A549 (cell line): ENCODE measurements at regions not wholly inside any gene's neighbourhood (a gene's known extent, or its start where the extent isn't known, plus 50 kb on each side); places are given as distances from the start of the nearest gene placed in this dataset.
A peak's percentile ranks its signal among the peaks of the same experiment; 100 is the strongest.

Source experiments
- ATAC-seq, 2 experiments: fragments of 200-7000 bp in 1 of 2; fragments of >200 bp in 1 of 2; cut with Nextera tagmentation in 1 of 2; cut with Tn5 transposase in 1 of 2; 3 replicates each; pipeline versions ENCODE4 v1.8.0 to v1.9.1; 2018 to 2020; ENCODE audit warnings: mild to moderate bottlenecking in 1 of 2, moderate library complexity in 1 of 2
- CTCF ChIA-PET: fragments of 300-600 bp; sonication (Branson Sonifier 250); formaldehyde crosslinking; extraction: SDS; loops from one replicate; lab custom pipeline; 2021; ENCODE audit warnings: antibody characterized with exemption, inconsistent platforms; lab: Yijun Ruan, JAX
- POLR2A ChIA-PET: fragments of 350-600 bp; formaldehyde crosslinking; extraction: SDS; loops from one replicate; lab custom pipeline; 2021; ENCODE audit warnings: antibody characterized with exemption, inconsistent platforms; lab: Yijun Ruan, JAX
- DNase-seq, 2 experiments: peaks; one replicate each; pipeline versions ENCODE4 v3.0.0 to v3.0.0-alpha.2; 2011 to 2016; ENCODE audit warnings: low read depth in 1 of 2, low spot score in 1 of 2
- FAIRE-seq: peaks from 2 replicates; lab custom pipeline; 2011; peaks lifted over from hg19 to GRCh38; lab: Jason Lieb, UNC
- H3K27ac ChIP-seq, 2 experiments: fragments of >200 bp; sonication (Bioruptor Twin); formaldehyde crosslinking; 3 replicates each; pipeline ENCODE4 v1.5.1; 2016 to 2017
- H3K4me1 ChIP-seq: fragments of >200 bp; sonication (Bioruptor Twin); formaldehyde crosslinking; 3 replicates; pipeline ENCODE4 v1.6.1; 2016
- H3K4me2 ChIP-seq: fragments of >200 bp; sonication (Bioruptor Twin); formaldehyde crosslinking; 3 replicates; pipeline ENCODE4 v1.6.1; 2016
- H3K4me3 ChIP-seq: fragments of >200 bp; sonication (Bioruptor Twin); formaldehyde crosslinking; 3 replicates; pipeline ENCODE4 v1.5.1; 2016
- H3K9me3 ChIP-seq: fragments of >200 bp; sonication (Bioruptor Twin); formaldehyde crosslinking; 3 replicates; pipeline ENCODE4 v1.6.1; 2016
- CBX8 ChIP-seq: fragments of 200-600 bp; sonication (generic); IDR thresholded peaks from 2 replicates; pipeline ENCODE4 v1.6.1; 2016
- CEBPB ChIP-seq, 2 experiments: fragments of >200 bp in 1 of 2; sonication (Bioruptor Twin) in 1 of 2; formaldehyde crosslinking in 1 of 2; IDR thresholded peaks; 2 replicates each; pipeline ENCODE4 v1.6.1; 2012 to 2016
- CHD2 ChIP-seq: fragments of 150-350 bp; IDR thresholded peaks from 2 replicates; pipeline ENCODE4 v1.6.1; 2014; ENCODE audit warnings: low read length; ENCODE audit not compliant: partially characterized antibody
- EHF ChIP-seq: fragments of 250-450 bp; sonication (Bioruptor Pico); IDR thresholded peaks from 2 replicates; pipeline ENCODE4 v1.5.0; 2020; ENCODE audit warnings: mild to moderate bottlenecking
- ESRRA ChIP-seq: fragments of 150-350 bp; IDR thresholded peaks from 2 replicates; pipeline ENCODE4 v1.6.1; 2014; ENCODE audit warnings: mild to moderate bottlenecking, low read length, borderline replicate concordance
- FOXS1 ChIP-seq: fragments of 250-450 bp; sonication (Bioruptor Pico); IDR thresholded peaks from 2 replicates; pipeline ENCODE4 v1.5.0; 2020; ENCODE audit warnings: mild to moderate bottlenecking, moderate library complexity
- GATA3 ChIP-seq: IDR thresholded peaks from 2 replicates; pipeline ENCODE4 v1.6.1; 2012; ENCODE audit warnings: borderline replicate concordance
- HDAC2 ChIP-seq: fragments of 200-600 bp; sonication (generic); IDR thresholded peaks from 2 replicates; pipeline ENCODE4 v1.6.1; 2016
- HOXA7 ChIP-seq: fragments of 250-450 bp; sonication (Bioruptor Pico); IDR thresholded peaks from 2 replicates; pipeline ENCODE4 v1.5.0; 2020; ENCODE audit warnings: mild to moderate bottlenecking, moderate library complexity
- JUNB ChIP-seq: fragments of >200 bp; sonication (Bioruptor Twin); formaldehyde crosslinking; IDR thresholded peaks from 2 replicates; pipeline ENCODE4 v1.6.1; 2016
- KDM1A ChIP-seq: fragments of 200-600 bp; sonication (generic); IDR thresholded peaks from 2 replicates; pipeline ENCODE4 v1.6.1; 2016; ENCODE audit warnings: low read depth, mild to moderate bottlenecking
- MAFK ChIP-seq: fragments of 450-650 bp; IDR thresholded peaks from 2 replicates; pipeline ENCODE4 v1.6.1; 2014; ENCODE audit not compliant: partially characterized antibody
- MAZ ChIP-seq: fragments of 150-350 bp; IDR thresholded peaks from 2 replicates; pipeline ENCODE4 v1.6.1; 2014; ENCODE audit warnings: antibody characterized with exemption, low read depth, low read length, borderline replicate concordance
- MYC ChIP-seq: IDR thresholded peaks from 2 replicates; pipeline ENCODE4 v1.6.1; 2012; ENCODE audit warnings: mild to moderate bottlenecking, inconsistent platforms, low read length, improper control_type of control experiment, borderline replicate concordance
- NFE2L2 ChIP-seq: fragments of 150-350 bp; conservative IDR thresholded peaks from 2 replicates; pipeline ENCODE4 v1.6.1; 2014; ENCODE audit warnings: low read length
- NPAS2 ChIP-seq: fragments of 250-450 bp; sonication (Bioruptor Pico); IDR thresholded peaks from 2 replicates; pipeline ENCODE4 v1.8.0; 2022; ENCODE audit warnings: mild to moderate bottlenecking, moderate library complexity, borderline replicate concordance
- NR3C1 ChIP-seq: fragments of >200 bp; sonication (Bioruptor Twin); formaldehyde crosslinking; IDR thresholded peaks from 3 replicates; pipeline ENCODE4 v1.6.1; 2017
- PHF8 ChIP-seq: fragments of 200-600 bp; sonication (generic); IDR thresholded peaks from 2 replicates; pipeline ENCODE4 v1.6.1; 2016; ENCODE audit warnings: low read depth, mild to moderate bottlenecking, antibody characterized with exemption, moderate library complexity, borderline replicate concordance
- RCOR1 ChIP-seq: fragments of 150-350 bp; IDR thresholded peaks from 2 replicates; pipeline ENCODE4 v1.6.1; 2014; ENCODE audit warnings: antibody characterized with exemption, low read length, low read depth
- RFX5 ChIP-seq: fragments of 450-650 bp; IDR thresholded peaks from 2 replicates; pipeline ENCODE4 v1.7.1; 2014; ENCODE audit warnings: antibody characterized with exemption, mild to moderate bottlenecking, moderate library complexity
- TFCP2L1 ChIP-seq: fragments of 250-450 bp; sonication (Bioruptor Pico); IDR thresholded peaks from 2 replicates; pipeline ENCODE4 v1.5.0; 2021; ENCODE audit warnings: mild to moderate bottlenecking
- ZFP36 ChIP-seq: fragments of 450-650 bp; IDR thresholded peaks from 2 replicates; pipeline ENCODE4 v1.6.1; 2014; ENCODE audit warnings: borderline replicate concordance; ENCODE audit not compliant: partially characterized antibody
- ZNF302 ChIP-seq: fragments of 250-450 bp; sonication (Bioruptor Pico); IDR thresholded peaks from 2 replicates; pipeline ENCODE4 v1.9.0; 2021; ENCODE audit warnings: inconsistent platforms, mild to moderate bottlenecking, moderate library complexity
- ZSCAN20 ChIP-seq: fragments of 250-450 bp; sonication (Bioruptor Pico); IDR thresholded peaks from 2 replicates; pipeline ENCODE4 v1.8.0; 2022; ENCODE audit warnings: mild to moderate bottlenecking, moderate library complexity
- WGBS: methylation state at CpG from one replicate; pipeline ENCODE4 v1.1.6; 2017; ENCODE audit errors: missing lambda C conversion rate; 5-methylcytosine and 5-hydroxymethylcytosine counted together
- TF ChIP-seq, protein P1 (sequence below): fragments of 150-350 bp; IDR thresholded peaks from 2 replicates; pipeline ENCODE4 v1.6.1; 2014; ENCODE audit warnings: low read depth, mild to moderate bottlenecking, low read length
- TF ChIP-seq, protein P2 (sequence below): fragments of >200 bp; sonication (Bioruptor Twin); formaldehyde crosslinking; IDR thresholded peaks from 3 replicates; pipeline ENCODE4 v1.5.1; 2016
- TF ChIP-seq, protein P3 (sequence below): fragments of 250-450 bp; sonication (Bioruptor Pico); IDR thresholded peaks from 2 replicates; pipeline ENCODE4 v1.5.0; 2021; ENCODE audit warnings: mild to moderate bottlenecking, moderate library complexity, borderline replicate concordance
- TF ChIP-seq, protein P4 (sequence below): fragments of 450-650 bp; IDR thresholded peaks from 2 replicates; pipeline ENCODE4 v1.6.1; 2014; ENCODE audit warnings: antibody characterized with exemption

DNA sequence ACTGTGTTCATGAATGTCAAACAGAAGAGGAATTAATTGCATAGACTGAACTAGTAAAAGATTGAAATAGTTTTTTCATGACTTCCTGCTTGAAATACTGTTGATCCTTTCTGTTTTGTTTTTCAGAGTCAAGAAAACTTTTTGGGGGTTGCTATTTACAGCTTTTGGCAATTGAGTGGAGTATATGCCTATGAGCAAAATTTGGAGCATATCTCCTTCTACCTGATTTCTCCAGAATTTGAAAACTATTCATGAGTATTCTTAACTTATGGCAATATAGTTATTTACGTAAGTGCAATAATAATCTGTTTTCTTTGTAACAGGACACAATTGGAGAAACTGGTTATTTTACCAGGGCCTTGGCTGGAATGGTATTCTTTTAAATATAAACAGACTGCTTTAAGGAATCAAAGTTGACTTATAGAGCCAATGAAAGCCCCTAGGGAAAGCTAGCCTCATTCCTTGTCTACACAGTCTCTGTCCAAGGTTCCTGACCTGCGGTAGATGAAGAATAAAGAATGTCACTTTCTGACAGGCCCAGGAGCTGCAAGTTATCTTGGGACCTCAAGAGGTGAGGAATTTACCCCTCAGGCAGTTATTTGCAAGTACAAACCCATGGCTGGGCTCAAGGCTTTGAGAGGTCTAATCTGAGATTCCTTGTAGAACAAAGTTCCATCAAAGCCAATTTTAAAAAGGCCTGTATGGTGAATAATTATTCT lies 193.5 kb upstream of the NDUFV2 start:
- no peak overlapping the region for H3K27ac ChIP-seq
- WGBS, result 98% methylated on average over 2 of the region's 2 CpGs
- H3K4me2 ChIP-seq, result no peak overlapping the region
- H3K4me1 ChIP-seq, result 0 out of 3 replicates have a peak, but pooled peaks cover 5% of the 10 kb centered on the region
- ChIA-PET CTCF (interaction anchor here (0.7 kb wide), 1 partner anchor 12 kb away, joined by 3 read pairs; no protein-coding TSS in a partner anchor), POLR2A (no interaction called here)
- no peak for TF ChIP-seq CHD2
- TF ChIP-seq ZFP36, result no peak
- TF ChIP-seq PHF8, result no peak
- no peak for TF ChIP-seq ZSCAN20 (CRISPR knock-in tag)
- TF ChIP-seq MAZ, result no peak
- no peak for TF ChIP-seq NPAS2 (CRISPR knock-in tag)
- TF ChIP-seq FOXS1 (CRISPR knock-in tag), result no peak
- TF ChIP-seq, protein P1, sequence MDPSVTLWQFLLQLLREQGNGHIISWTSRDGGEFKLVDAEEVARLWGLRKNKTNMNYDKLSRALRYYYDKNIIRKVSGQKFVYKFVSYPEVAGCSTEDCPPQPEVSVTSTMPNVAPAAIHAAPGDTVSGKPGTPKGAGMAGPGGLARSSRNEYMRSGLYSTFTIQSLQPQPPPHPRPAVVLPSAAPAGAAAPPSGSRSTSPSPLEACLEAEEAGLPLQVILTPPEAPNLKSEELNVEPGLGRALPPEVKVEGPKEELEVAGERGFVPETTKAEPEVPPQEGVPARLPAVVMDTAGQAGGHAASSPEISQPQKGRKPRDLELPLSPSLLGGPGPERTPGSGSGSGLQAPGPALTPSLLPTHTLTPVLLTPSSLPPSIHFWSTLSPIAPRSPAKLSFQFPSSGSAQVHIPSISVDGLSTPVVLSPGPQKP, result no peak
- no peak for TF ChIP-seq NR3C1
- TF ChIP-seq ESRRA, result no peak
- TF ChIP-seq, protein P2, sequence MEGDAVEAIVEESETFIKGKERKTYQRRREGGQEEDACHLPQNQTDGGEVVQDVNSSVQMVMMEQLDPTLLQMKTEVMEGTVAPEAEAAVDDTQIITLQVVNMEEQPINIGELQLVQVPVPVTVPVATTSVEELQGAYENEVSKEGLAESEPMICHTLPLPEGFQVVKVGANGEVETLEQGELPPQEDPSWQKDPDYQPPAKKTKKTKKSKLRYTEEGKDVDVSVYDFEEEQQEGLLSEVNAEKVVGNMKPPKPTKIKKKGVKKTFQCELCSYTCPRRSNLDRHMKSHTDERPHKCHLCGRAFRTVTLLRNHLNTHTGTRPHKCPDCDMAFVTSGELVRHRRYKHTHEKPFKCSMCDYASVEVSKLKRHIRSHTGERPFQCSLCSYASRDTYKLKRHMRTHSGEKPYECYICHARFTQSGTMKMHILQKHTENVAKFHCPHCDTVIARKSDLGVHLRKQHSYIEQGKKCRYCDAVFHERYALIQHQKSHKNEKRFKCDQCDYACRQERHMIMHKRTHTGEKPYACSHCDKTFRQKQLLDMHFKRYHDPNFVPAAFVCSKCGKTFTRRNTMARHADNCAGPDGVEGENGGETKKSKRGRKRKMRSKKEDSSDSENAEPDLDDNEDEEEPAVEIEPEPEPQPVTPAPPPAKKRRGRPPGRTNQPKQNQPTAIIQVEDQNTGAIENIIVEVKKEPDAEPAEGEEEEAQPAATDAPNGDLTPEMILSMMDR, result no peak
- TF ChIP-seq RFX5, result no peak
- TF ChIP-seq JUNB, result no peak
- TF ChIP-seq KDM1A, result no peak
- TF ChIP-seq, protein P3, sequence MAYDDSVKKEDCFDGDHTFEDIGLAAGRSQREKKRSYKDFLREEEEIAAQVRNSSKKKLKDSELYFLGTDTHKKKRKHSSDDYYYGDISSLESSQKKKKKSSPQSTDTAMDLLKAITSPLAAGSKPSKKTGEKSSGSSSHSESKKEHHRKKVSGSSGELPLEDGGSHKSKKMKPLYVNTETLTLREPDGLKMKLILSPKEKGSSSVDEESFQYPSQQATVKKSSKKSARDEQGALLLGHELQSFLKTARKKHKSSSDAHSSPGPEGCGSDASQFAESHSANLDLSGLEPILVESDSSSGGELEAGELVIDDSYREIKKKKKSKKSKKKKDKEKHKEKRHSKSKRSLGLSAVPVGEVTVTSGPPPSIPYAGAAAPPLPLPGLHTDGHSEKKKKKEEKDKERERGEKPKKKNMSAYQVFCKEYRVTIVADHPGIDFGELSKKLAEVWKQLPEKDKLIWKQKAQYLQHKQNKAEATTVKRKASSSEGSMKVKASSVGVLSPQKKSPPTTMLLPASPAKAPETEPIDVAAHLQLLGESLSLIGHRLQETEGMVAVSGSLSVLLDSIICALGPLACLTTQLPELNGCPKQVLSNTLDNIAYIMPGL, result no peak
- no peak for TF ChIP-seq GATA3
- FAIRE-seq, result no peak
- no peak for DNase-seq
- H3K4me3 ChIP-seq, result no peak overlapping the region
- H3K9me3 ChIP-seq, result no peaks in the 10 kb centered on the region
- ATAC-seq, result no peak

DNA sequence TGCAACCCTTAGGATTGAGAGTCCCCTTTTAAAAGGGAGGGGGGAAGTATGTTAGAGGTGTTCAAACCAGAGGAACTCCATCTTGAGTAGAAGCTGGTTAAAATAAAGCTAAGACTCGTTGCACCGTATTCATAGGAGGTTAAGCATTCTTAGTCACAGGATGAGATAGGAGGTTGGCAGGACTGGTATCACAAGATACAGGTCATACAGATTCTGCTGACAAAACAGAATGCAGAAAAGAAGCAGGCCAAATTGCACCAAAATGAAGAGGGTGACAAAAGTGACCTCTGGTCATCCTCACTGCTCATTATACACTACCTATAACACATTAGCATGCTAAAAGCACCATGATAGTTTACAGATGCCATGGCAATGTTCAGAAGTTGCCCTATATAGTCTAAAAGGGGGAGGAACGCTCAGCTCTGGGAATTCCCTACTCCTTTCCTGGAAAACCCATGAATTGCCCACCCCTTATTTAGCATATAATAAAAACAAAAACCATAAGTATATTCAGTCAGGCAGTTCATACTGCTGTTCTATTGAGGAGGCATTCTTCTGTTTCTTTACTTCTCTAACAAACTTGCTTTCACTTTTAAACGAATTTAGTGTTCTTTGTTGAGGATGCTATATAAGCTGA lies 192.2 kb upstream of the NDUFV2 start:
- TF ChIP-seq CBX8, result no peak
- TF ChIP-seq MAFK, result peak; percentile 25
- TF ChIP-seq PHF8, result no peak
- ATAC-seq (no peak), DNase-seq (no peak), FAIRE-seq (no peak)
- Histone ChIP-seq H3K4me2 (no peak overlapping the region), H3K4me3 (no peak overlapping the region), H3K4me1 (0 out of 3 replicates have a peak, but pooled peaks cover 5% of the 10 kb centered on the region), H3K9me3 (no peaks in the 10 kb centered on the region), H3K27ac (no peak overlapping the region)
- WGBS, result 78% methylated on average over 4 of the region's 4 CpGs
- CTCF ChIA-PET, result no interaction called here
- POLR2A ChIA-PET, result no interaction called here

DNA sequence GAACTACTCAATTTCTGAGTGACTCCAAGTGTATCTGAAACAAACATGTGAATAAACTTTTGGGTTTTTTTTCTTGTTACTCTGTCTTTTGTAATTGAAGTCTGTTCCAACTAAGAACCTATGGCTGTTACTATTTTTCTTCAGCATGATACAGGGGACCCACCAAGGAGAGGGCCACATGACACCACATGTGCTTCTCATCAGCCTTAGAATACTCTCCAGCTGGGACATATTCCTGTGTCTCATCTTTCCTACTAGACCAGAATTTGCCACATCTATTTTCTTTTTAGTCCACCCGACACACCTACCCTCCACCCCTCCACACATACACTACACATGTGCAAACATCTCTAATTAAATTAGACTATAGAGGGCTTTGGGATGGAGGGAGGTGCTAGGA lies 191.7 kb upstream of the NDUFV2 start:
- Histone ChIP-seq H3K27ac (no peak overlapping the region), H3K4me2 (no peak overlapping the region), H3K9me3 (no peaks in the 10 kb centered on the region), H3K4me3 (no peak overlapping the region), H3K4me1 (0 out of 3 replicates have a peak, but pooled peaks cover 5% of the 10 kb centered on the region)
- 79% methylated on average over 1 of the region's 1 CpG for WGBS
- ChIA-PET CTCF (no interaction called here), POLR2A (no interaction called here)
- DNase-seq (no peak), ATAC-seq (no peak), FAIRE-seq (no peak)
- TF ChIP-seq HOXA7 (CRISPR knock-in tag) (no peak), CEBPB (IDR thresholded peaks at IDR 0.05) (no peak), HDAC2 (no peak), NR3C1 (no peak), RCOR1 (no peak), FOXS1 (CRISPR knock-in tag) (no peak), NFE2L2 (no peak), ZNF302 (CRISPR knock-in tag) (no peak), TFCP2L1 (CRISPR knock-in tag) (no peak), MYC (no peak), GATA3 (no peak), EHF (CRISPR knock-in tag) (no peak)
- TF ChIP-seq, protein P4, sequence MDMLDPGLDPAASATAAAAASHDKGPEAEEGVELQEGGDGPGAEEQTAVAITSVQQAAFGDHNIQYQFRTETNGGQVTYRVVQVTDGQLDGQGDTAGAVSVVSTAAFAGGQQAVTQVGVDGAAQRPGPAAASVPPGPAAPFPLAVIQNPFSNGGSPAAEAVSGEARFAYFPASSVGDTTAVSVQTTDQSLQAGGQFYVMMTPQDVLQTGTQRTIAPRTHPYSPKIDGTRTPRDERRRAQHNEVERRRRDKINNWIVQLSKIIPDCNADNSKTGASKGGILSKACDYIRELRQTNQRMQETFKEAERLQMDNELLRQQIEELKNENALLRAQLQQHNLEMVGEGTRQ, result no peak
- TF ChIP-seq, protein P1, result no peak
